OCI-LY3 (cell line): ENCODE measurements at regions not wholly inside any gene's neighbourhood (a gene's known extent, or its start where the extent isn't known, plus 50 kb on each side); places are given as distances from the start of the nearest gene placed in this dataset.

Experiments used
- EZH2phosphoT487 ChIP-seq: fragments of 200-600 bp; shearing (Covaris generic); IDR thresholded peaks from 2 replicates; pipeline ENCODE4 v1.6.1; 2018; ENCODE audit warnings: antibody characterized with exemption, mixed run types, low read depth
- TF ChIP-seq, protein P1 (sequence below): fragments of 200-600, 300-600 bp; sonication (generic); IDR thresholded peaks from 2 replicates; pipeline ENCODE4 v1.5.1; 2014; ENCODE audit warnings: antibody characterized with exemption, low read length, low read depth

DNA sequence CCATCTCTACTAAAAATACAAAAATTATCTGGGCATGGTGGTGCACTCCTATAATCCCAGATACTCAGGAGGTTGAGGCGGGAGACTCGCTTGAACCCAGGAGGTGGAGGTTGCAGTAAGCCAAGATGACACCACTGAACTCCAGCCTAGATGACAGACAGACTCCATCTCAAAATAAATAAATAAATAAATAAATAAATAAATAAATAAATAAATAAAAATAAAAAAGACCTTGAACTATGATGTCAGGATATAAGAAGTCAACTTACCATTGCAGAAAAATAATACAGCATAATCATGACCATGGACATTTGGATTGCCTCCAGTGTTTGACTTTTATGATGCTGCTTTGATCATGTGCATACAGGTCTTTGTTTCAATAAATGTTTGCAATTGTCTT is 484.3 kb upstream of the ROBO1 start:
- TF ChIP-seq, protein P1, sequence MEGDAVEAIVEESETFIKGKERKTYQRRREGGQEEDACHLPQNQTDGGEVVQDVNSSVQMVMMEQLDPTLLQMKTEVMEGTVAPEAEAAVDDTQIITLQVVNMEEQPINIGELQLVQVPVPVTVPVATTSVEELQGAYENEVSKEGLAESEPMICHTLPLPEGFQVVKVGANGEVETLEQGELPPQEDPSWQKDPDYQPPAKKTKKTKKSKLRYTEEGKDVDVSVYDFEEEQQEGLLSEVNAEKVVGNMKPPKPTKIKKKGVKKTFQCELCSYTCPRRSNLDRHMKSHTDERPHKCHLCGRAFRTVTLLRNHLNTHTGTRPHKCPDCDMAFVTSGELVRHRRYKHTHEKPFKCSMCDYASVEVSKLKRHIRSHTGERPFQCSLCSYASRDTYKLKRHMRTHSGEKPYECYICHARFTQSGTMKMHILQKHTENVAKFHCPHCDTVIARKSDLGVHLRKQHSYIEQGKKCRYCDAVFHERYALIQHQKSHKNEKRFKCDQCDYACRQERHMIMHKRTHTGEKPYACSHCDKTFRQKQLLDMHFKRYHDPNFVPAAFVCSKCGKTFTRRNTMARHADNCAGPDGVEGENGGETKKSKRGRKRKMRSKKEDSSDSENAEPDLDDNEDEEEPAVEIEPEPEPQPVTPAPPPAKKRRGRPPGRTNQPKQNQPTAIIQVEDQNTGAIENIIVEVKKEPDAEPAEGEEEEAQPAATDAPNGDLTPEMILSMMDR = no peak
- no peak for TF ChIP-seq EZH2phosphoT487
